HG03457 (cell line): ENCODE measurements at regions not wholly inside any gene's neighbourhood (a gene's known extent, or its start where the extent isn't known, plus 50 kb on each side); places are given as distances from the start of the nearest gene placed in this dataset.

ENCODE experiments used
- ATAC-seq: cut with Tn5 transposase; IDR thresholded peaks from one replicate; pipeline ENCODE4 v1.9.1; 2021; ENCODE audit warnings: moderate number of reproducible peaks; ENCODE audit not compliant: unreplicated experiment

- ATAC-seq = no peak
Observed at GRCh38 chr11:8796941-8797340, 114.0 kb upstream of the AKIP1 start.

DNA sequence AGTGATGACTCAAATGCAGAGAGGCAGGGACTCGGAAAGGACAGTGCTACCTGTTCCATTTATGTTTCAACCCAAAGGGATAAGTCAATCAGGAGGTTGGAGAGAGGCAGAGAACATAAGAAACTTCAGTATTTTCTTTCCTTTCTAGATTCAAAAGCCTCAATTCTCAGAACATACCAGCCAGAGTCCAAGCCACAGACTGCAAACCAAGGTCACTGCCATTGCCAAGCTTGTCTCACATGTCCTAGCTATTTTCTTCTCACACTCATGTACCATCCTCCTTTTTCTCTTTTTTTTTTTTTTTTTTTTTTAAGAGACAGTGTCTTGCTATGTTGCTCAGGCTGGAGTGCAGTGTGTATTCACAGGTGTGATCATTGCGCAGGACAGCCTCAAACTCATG, 111.7 kb upstream of the AKIP1 start:
- no peak for ATAC-seq

DNA sequence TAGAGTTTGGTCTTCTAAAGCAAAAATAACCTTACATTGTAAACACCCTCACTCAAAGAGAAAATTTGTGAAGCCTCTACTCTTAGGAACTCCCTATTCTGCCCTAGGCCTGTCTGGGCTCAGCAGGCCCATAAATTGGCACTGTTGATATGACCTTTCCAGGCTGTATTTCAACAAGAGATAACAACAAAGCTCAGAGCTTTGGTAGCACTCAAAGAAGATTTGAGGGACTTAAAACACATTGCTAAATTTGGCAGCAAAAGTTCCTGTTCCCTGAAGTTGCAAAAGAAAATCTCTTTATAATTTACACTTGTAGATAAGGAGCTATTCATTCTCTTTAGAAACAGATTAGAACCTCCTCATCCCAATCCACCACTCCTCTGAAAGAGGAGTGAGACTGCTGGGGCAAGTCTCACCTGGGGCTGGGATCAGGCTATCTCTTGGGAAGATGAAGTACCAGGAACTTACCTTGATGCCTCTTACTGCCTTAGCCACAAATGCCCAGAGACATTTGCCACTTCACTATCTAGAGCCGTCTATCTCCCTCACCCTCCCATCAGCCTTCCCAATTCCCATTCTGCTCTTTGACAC, 110.4 kb upstream of the AKIP1 start:
- no peak for ATAC-seq

- ATAC-seq = no peak
Observed at GRCh38 chr11:8801121-8801520, 109.9 kb upstream of the AKIP1 start.

DNA sequence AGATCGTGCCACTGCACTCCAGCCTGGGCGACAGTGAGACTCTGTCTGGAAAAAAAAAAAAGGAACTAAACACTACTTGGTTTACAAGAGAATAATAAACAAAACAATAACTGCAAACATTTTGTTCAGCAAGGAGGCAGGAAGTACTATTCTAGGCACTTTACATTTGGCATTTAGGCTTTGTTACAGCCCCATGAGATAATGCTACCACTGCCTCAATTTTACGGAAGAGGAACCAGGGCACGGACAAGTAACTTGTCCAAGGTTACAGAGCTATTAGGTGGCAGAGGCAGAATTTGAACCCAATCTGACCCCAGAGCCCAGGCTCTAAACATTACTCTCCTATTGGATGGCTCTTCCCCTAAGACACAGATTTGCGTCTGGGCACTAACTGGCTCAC, 108.7 kb upstream of the AKIP1 start:
- ATAC-seq = no peak

DNA sequence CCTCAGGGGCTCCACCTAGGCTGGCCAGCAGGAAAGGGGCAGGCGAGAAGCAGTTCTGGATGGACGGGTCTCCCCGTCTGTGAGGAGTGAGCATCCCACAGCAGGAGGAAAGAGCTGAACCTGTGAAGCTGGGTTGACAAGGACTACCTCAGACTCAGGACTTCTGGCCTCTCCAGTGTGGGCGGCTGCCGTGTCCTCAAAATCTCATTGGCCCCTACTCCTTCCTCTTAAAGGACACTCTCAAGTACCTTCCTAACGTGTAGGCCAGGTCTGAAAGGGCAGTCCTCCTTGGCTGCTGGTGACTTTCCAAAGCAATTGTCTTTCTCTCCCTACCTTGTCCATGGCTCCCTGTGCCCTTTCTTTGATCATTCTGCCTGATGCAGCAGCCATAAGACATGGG, 107.0 kb upstream of the AKIP1 start:
- no peak for ATAC-seq

GRCh38 chr11:8805296-8805695, 105.7 kb upstream of the AKIP1 start:
- ATAC-seq = no peak

DNA sequence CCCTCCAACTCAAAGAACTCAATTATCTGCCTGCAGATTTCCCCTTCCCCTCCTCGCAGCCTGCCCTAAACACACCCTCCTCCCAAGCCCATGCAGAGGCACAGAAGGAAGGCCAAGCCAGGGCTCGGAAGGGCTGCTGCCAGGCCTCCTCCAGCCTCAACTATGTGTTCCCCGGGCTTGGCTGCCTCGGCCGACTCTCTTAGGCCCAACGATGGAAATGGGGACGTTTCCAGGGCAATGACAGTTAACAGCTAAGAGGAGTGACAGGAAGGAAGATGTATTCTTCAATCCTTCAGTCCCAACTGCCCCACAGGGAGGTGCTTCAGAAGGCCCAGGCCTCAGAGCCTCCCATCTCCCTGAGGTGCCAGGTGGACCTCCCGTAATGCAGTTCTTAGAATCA, 104.0 kb upstream of the AKIP1 start:
- ATAC-seq = no peak

GRCh38 chr11:8807544-8808225, 103.3 kb upstream of the AKIP1 start:
- no peak for ATAC-seq

GRCh38 chr11:8808226-8808585, 102.8 kb upstream of the AKIP1 start:
- ATAC-seq = no peak

DNA sequence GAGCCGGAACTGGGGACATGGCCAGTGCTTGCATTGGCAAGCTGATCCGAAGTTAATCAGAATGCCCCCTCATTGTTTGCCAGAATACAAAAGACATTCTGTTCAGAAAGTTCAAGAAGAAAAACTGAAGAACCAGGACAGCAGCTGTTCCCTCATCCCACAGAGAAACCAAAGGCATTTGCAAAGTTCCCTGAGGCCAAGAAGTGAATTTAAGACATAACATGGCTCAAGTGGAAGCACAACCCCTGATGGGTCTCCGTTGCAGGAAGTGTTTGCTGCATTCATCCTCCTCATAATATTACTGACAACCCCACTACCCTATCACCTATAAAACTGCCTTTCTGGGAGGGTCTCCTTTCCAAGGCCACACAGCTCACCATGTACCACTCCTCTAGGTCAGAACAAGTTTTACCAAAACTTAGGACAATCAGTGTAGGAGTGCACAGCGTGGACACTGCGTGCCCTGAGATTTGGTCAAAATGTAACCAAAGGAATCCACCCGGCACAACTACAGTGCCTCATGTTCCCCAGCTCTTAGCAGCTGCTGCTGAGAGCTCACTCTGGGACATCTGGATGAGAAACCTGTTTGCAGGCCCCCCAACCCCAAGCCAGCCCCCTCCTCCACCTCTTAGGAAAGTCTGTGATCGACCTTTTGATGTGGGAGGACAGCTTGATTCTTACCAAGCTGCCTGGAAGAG, 101.6 kb upstream of the AKIP1 start:
- no peak for ATAC-seq

DNA sequence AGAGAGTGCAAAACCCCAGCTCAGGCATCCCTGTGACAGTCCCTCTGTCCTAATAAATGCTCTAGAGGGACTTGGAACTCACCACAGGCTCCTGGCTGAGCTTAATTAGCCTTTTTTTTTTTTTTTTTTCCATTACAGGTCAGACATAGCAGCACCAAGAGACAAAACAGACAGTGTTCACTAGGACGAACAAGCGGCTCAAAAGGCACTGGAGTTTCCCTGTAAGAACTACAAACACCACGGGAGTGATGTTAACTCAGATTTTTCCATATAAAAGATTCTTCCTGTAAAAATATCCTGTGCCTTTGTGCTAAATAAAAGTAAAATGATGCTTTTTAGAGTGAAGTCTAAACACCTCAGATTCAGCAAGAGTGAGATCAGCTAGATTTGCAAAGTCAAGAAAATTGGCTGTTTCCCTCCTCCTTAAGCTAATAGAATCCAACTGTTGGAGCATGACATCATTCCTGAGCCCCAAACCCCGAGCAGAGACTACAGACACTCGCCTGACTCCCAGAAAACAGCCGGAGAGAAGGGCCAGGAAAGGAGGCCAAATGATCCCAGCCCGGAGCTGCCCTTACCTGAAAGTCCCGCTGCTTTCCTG, 101.0 kb upstream of the AKIP1 start:
- no peak for ATAC-seq

DNA sequence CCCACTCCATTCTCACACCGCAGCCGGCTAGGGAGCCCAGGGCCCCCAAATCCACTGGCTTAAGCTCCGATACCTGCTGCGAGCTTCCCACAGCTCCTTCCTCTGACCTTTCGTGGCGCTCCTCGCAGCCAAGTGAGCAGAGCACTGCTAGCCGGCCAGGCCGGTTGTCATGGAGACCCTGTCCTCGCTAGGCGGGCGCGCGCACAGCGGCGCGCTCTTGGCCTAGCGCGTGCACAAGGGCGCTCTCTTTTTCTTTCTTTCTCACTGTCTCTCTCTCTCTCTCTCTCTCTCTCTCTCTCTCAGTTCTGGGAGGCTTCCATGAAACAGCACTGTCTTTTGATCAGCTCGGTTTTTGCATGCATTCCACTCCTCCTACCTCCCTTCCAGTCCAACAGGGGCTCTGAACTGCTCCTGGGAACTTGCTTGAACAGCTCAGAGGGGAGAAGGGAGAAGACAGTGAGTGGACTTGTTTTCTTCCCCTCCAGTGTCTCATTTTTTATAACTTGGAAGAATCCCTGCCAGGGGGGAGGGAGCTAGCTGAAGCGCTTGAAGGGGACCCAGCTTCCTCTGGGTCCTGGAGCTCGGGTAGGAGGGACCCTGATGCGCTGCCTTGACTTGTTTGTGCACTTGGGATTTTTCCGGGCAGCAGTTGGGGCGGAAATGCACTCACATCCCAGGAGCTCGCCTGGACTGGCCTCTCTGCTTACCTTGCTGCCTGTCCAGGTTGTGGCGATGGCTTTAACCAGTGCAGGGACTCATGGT, 100.3 kb upstream of the AKIP1 start:
- ATAC-seq = no peak

DNA sequence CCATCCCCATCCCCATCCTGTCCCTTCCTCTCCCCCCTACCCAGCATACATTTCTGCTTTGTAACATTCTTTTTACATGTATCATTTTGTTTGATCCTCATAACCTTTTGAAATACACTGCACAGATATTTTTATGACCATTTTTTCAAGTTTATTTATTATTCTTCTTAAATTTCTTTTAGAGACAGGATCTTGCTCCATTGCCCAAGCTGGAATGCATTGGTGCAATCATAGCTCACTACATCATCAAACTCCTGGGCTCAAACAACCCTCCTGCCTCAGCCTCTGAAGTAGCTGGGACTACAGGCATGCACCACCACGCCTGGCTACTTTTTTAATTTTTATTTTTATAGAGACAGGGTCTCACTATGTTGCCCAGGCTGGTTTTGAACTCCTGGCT, 99.4 kb upstream of the AKIP1 start:
- ATAC-seq = no peak

- no peak for ATAC-seq
Observed at GRCh38 chr11:8812438-8812837, 98.6 kb upstream of the AKIP1 start.

- ATAC-seq = no peak
Observed at GRCh38 chr11:8813658-8814057, 97.3 kb upstream of the AKIP1 start.

DNA sequence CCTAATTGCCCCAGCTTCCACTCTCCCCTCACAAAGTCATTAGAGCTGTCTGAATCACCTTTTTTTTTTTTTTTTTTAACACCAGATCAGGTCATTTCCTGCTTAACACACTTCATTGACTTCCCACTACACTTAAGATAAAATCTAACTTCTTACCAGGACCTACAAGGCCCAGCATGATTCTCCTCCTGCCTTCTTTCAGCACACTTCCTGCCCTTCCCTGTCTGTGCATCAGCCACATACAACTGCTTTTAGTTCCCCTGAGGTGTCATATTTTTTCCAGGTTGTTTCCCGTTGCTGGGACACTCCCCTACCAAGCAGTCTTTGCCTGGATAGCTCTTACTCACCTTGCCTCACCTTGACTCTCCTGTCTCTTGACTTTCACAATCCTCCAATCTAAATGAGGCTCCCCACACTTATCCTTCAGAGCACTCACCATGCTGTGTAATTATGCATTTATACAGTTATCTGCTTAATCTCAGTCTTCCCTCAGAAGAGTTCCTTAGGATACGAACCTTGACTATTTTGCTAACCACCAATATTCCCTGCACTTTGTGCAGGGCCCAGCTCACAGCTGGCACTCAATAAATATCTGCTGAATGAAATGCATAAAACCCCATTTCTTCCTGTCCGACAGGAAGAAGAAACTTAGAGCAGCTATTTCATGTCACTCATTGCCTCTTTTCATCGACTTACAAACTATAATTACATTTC, 96.6 kb upstream of the AKIP1 start:
- no peak for ATAC-seq

- ATAC-seq = no peak
Observed at GRCh38 chr11:8814923-8815240, 96.1 kb upstream of the AKIP1 start.

GRCh38 chr11:8818421-8818820, 92.6 kb upstream of the AKIP1 start:
- no peak for ATAC-seq

- no peak for ATAC-seq
Observed at GRCh38 chr11:8820401-8820800, 90.6 kb upstream of the AKIP1 start.

GRCh38 chr11:8822469-8822868, 88.5 kb upstream of the AKIP1 start:
- ATAC-seq = no peak
